HG02852 (cell line): ENCODE measurements at regions not wholly inside any gene's neighbourhood (a gene's known extent, or its start where the extent isn't known, plus 50 kb on each side); places are given as distances from the start of the nearest gene placed in this dataset.
"Not testable (repeated sequence)": the region's sequence is repeated elsewhere in the genome, so short reads cannot be mapped to it uniquely, and the experiment has no call there.

ENCODE experiments used
- ATAC-seq: cut with Tn5 transposase; IDR thresholded peaks from one replicate; pipeline ENCODE4 v1.9.1; 2021; ENCODE audit warnings: mild to moderate bottlenecking, moderate library complexity; ENCODE audit not compliant: unreplicated experiment

- no peak for ATAC-seq
Measured at GRCh38 chr12:87596134-87596533, 433.1 kb downstream of the C12orf50 start.

GRCh38 chr12:87585882-87586557 is 443.2 kb downstream of the C12orf50 start:
- no peak for ATAC-seq

GRCh38 chr12:87579091-87579490 is 450.1 kb downstream of the C12orf50 start:
- ATAC-seq = not testable (repeated sequence)

DNA sequence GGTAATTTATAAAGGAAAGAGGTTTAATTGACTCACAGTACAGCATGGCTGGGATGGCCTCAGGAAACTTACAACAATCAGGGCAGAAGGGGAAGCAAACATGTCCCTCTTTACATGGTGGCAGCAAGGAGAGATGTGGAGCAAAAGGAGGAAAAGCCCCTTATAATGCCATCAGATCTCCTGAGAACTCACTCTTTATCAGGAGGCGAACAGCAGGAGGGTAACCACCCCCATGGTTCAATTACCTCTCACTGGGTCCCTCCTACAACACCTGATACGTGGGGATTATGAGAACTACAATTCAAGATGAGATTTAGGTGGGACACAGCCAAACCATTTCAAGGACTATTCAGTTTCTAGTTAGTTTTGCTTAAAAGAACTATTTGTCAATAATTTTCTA is 453.3 kb downstream of the C12orf50 start:
- ATAC-seq = no peak

- not testable (repeated sequence) for ATAC-seq
Measured at GRCh38 chr12:87566918-87567317, 462.3 kb downstream of the C12orf50 start.

DNA sequence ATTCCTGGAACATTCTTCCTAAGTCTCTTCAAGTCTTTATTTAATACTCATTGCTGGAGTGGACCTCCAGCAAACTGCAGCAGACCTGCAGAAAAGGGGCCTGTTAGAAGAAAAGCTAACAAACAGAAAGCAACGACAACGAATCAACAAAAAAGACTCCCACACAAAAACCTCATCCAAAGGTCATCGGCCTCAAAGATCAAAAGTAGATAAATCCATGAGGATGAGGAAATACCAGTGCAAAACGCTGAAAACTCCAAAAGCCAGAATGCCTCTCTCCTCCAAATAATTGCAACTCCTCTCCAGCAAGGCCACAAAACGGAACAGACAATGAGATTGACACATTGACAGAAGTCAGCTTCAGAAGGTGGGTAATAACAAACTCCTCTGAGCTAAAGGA is 472.2 kb downstream of the C12orf50 start:
- ATAC-seq = no peak

GRCh38 chr12:87531213-87531612 is 498.0 kb downstream of the C12orf50 start:
- not testable (repeated sequence) for ATAC-seq

- no peak for ATAC-seq
Measured at GRCh38 chr12:87529413-87529812, 499.8 kb downstream of the C12orf50 start.

GRCh38 chr12:87520968-87521367 is 508.2 kb downstream of the C12orf50 start:
- no peak for ATAC-seq

DNA sequence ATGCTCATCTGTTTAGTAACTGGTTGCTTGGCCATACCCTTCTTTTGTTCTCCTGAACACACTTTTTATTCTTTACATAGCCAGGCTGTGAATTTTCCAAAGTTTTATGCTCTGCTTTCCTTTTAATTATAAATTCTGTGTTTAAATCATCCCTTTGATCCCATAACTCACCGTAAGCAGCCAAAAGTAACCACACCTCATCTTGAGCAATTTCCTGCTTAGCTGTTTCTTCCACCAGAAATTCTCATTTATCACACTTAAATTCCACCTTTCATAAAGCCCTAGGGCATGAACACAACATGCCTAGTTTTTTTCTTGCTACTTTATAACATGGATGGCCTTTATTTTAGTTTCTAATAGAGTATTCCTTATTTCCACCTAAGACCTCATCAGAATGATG is 510.7 kb downstream of the C12orf50 start:
- no peak for ATAC-seq

DNA sequence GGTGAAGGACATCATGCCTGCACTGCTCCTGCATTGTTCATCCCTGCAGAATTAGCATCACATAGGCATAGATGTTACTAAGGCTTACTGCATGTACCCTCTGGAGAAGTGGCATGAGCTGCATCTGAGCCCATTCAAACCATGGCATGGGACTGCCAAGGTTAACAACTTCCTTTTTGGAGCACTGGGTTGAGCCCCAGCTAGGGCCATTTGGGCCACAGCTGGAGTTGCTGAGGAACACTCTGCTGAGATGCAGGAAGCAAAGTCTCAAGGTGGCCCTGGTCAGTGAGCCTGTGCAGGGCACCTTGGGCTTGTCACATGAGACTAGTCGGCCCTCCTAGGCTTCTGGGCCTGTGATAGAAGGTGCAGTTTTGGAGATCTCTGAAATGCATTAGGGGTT is 511.2 kb downstream of the C12orf50 start:
- ATAC-seq = no peak

GRCh38 chr12:87513536-87514280 is 515.5 kb downstream of the C12orf50 start:
- ATAC-seq = no peak

DNA sequence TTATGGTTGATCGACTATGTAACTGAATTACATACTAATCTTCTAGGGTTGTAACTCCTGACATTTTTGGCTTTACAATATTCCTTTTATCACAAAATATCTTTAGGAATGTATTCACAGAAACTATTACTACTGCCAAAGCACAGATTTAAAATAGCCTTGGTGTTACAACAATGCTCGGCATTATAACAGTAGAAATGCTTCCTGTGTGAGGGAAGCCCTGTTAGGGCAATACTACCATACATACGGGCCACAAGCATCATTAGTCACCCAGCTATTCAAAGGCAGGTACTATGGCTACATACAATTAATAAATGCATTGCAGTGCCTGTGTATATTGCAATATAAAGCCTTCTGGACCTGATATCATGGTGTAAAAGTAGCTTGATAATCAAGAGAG is 517.8 kb downstream of the C12orf50 start:
- no peak for ATAC-seq

DNA sequence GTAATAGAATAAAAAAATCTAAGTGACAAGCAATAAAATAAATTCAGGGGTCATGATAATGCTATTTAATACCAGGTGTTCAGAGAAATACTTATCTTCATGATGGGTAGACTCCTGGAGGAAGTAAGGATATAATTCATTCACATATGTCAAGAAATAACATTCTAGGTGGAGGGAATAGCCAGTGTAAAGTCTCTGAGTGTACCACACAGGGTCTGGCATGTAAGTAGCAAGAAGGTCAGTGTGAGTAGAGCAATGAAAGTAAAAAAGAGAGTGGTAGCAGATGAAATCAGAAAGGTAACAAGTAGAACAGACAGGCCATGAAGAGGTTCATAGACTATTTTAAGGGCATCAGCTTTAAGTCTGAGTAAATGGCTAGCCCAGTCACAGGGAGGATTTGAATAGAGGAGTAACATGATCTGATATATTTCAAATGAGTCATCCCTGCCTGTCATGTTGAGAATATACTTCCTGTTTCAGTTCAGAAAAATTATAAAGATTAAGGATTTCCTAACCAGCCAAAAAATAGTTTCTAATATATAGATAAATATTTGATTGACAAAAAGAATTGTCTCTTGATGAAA is 519.9 kb downstream of the C12orf50 start:
- peak; percentile 60 for ATAC-seq

DNA sequence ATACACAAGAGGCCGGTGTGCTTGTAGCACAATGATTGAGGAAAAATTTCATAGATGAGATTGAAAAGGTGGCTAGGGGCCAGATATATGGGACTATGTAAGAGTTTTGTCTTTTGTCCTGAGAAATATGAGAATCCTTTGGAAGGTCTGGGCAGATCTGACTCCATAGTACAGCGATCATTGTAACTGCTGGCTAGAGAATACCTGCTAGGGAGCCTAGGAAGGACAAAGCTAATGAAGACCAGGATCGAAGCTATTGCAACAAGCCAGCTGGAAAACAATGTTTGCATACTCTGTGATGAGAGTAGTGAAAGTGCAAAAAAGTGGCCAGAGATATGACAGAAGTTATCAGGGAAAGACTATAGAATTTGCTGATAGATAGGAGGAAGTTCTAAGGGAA is 537.6 kb downstream of the C12orf50 start:
- ATAC-seq = no peak

- no peak for ATAC-seq
Measured at GRCh38 chr12:87491089-87491488, 538.1 kb downstream of the C12orf50 start.

DNA sequence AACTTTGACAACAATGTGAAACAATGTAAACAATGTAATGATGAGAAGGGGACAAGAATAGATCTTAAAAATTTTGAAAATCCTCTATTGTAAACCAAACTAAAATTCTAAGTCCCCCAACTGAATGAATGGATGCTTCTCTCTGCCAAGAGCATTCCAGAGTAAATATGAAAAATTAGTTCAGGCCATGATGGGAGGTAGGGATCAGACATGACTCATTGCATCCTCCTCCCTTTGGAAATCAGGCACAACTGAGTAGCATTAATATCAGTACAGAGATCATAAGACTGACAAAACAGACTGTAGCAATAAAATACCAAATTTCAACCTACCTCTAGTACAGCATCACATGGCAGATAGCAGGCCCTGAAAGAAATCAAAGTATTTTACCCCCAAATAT is 559.9 kb downstream of the C12orf50 start:
- ATAC-seq = no peak

DNA sequence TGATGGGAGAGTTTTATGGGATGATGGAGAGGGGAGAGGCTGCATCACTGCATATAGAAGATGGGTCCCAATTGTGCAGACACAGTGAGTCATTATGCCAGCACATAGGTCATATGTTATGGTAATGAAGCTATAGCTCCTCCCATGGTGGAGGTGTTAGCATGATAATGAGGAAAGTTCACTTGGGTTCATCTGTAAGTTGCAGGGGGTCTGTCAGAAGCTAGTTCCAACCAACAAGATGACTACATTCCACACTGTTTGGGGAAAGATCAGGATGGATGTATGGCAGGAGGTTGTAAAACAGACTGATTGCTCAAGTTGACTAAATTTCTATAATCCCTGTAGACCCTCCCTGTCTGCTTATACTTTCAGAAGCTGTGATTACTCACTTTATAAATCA is 561.3 kb downstream of the C12orf50 start:
- no peak for ATAC-seq

GRCh38 chr12:87464565-87464964 is 564.6 kb downstream of the C12orf50 start:
- no peak for ATAC-seq

- ATAC-seq = no peak
Measured at GRCh38 chr12:87444039-87444438, 585.2 kb downstream of the C12orf50 start.

DNA sequence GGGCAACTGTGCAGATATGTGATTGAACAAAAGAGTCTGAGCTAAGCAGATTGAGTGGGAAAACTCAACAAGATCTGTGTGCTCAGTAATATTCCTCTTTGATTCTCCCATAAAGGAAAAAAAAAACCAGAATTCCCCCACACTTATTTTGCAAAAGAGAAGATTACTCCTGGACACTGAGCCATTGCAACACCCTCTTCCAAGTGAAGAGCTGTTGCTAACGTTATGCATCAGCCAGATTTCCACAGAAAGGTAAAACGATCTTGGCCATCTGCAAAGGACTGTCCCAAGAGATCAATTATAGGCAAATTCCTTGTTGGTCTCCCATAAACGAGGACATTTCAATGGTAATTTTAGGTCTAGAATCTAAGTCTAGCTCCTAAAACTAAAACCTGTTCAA is 587.7 kb downstream of the C12orf50 start:
- ATAC-seq = no peak
